ENCODE measurements at regions not wholly inside any gene's neighbourhood (a gene's known extent, or its start where the extent isn't known, plus 50 kb on each side); places are given as distances from the start of the nearest gene placed in this dataset.

- ChIA-PET CTCF (no interaction called here), POLR2A (no interaction called here)
- Mint-ChIP-seq H3K36me3 (ENCODE audit: low read depth) (no peaks in the 10 kb centered on the region), H3K4me1 (ENCODE audit: low read depth) (no peaks in the 10 kb centered on the region), H3K4me3 (no peak overlapping the region), H3K27ac (no peak overlapping the region), H3K9me3 (peaks cover 10% of the 10 kb centered on the region), H3K27me3 (no peaks in the 10 kb centered on the region)
- intact Hi-C loops (cut with DNase I, micrococcal nuclease), result no loop called here
- no peak for ATAC-seq (ENCODE audit: poor library complexity)
- Histone ChIP-seq H3K9me3 (ENCODE audit: control insufficient read depth in 1 of 2, insufficient read depth in 1 of 2, low read length in 2 of 2) (peaks cover 0 to 7% of the 10 kb centered on the region in 2 experiments), H3K4me1 (ENCODE audit: insufficient read depth, low read length) (no peaks in the 10 kb centered on the region), H3K27ac (ENCODE audit: low read depth in 1 of 2, low read length in 2 of 2) (no peak overlapping the region), H3K27me3 (ENCODE audit: control insufficient read depth in 1 of 2, insufficient read depth in 2 of 2, low read length in 2 of 2) (no peaks in the 10 kb centered on the region), H3K36me3 (ENCODE audit: insufficient read depth, low read length) (no peaks in the 10 kb centered on the region), H3K4me3 (ENCODE audit: low read length) (no peak overlapping the region)
- DNase-seq, result no peak
- no peak for TF ChIP-seq CTCF (IDR thresholded peaks at IDR 0.05)
Observed at GRCh38 chr2:4217737-4218136, 514.4 kb downstream of the DCDC2C start.

GRCh38 chr2:4219101-4219500 lies 515.7 kb downstream of the DCDC2C start:
- H3K27ac ChIP-seq (ENCODE audit: low read depth in 1 of 2, low read length in 2 of 2), result no peak overlapping the region
- Mint-ChIP-seq H3K27ac (no peak overlapping the region), H3K36me3 (ENCODE audit: low read depth) (no peaks in the 10 kb centered on the region), H3K9me3 (peaks cover 10% of the 10 kb centered on the region), H3K27me3 (no peaks in the 10 kb centered on the region), H3K4me3 (no peak overlapping the region), H3K4me1 (ENCODE audit: low read depth) (no peaks in the 10 kb centered on the region)
- H3K27me3 ChIP-seq (ENCODE audit: control insufficient read depth in 1 of 2, insufficient read depth in 2 of 2, low read length in 2 of 2), result no peaks in the 10 kb centered on the region
- no peak for TF ChIP-seq CTCF (IDR thresholded peaks at IDR 0.05)
- no peaks in the 10 kb centered on the region for H3K36me3 ChIP-seq (ENCODE audit: insufficient read depth, low read length)
- peaks cover 0 to 7% of the 10 kb centered on the region in 2 experiments for H3K9me3 ChIP-seq (ENCODE audit: control insufficient read depth in 1 of 2, insufficient read depth in 1 of 2, low read length in 2 of 2)
- DNase-seq (no peak), ATAC-seq (ENCODE audit: poor library complexity) (no peak)
- POLR2A ChIA-PET, result no interaction called here
- CTCF ChIA-PET, result no interaction called here
- H3K4me3 ChIP-seq (ENCODE audit: low read length), result no peak overlapping the region
- H3K4me1 ChIP-seq (ENCODE audit: insufficient read depth, low read length), result no peaks in the 10 kb centered on the region
- intact Hi-C loops (cut with DNase I, micrococcal nuclease), result no loop called here

GRCh38 chr2:4219571-4219970 lies 516.2 kb downstream of the DCDC2C start:
- Histone ChIP-seq H3K4me1 (ENCODE audit: insufficient read depth, low read length) (no peaks in the 10 kb centered on the region), H3K36me3 (ENCODE audit: insufficient read depth, low read length) (no peaks in the 10 kb centered on the region), H3K4me3 (ENCODE audit: low read length) (no peak overlapping the region), H3K27ac (ENCODE audit: low read depth in 1 of 2, low read length in 2 of 2) (no peak overlapping the region), H3K27me3 (ENCODE audit: control insufficient read depth in 1 of 2, insufficient read depth in 2 of 2, low read length in 2 of 2) (no peaks in the 10 kb centered on the region), H3K9me3 (ENCODE audit: control insufficient read depth in 1 of 2, insufficient read depth in 1 of 2, low read length in 2 of 2) (peaks cover 0 to 7% of the 10 kb centered on the region in 2 experiments)
- Mint-ChIP-seq H3K36me3 (ENCODE audit: low read depth) (no peaks in the 10 kb centered on the region), H3K9me3 (peaks cover 10% of the 10 kb centered on the region), H3K27ac (no peak overlapping the region), H3K27me3 (no peaks in the 10 kb centered on the region), H3K4me3 (no peak overlapping the region), H3K4me1 (ENCODE audit: low read depth) (no peaks in the 10 kb centered on the region)
- intact Hi-C loops (cut with DNase I, micrococcal nuclease), result no loop called here
- ATAC-seq (ENCODE audit: poor library complexity), result no peak
- CTCF ChIA-PET, result no interaction called here
- no peak for DNase-seq
- no peak for TF ChIP-seq CTCF (IDR thresholded peaks at IDR 0.05)
- POLR2A ChIA-PET, result no interaction called here

Measured in CD4-positive, alpha-beta T cell (primary cell).